RWPE2 (cell line): ENCODE measurements at regions not wholly inside any gene's neighbourhood (a gene's known extent, or its start where the extent isn't known, plus 50 kb on each side); places are given as distances from the start of the nearest gene placed in this dataset.

ENCODE experiments used
- ATAC-seq: fragments of 200-7000 bp; cut with Tn5 transposase; 3 replicates; pipeline ENCODE4 v1.9.1; 2021; ENCODE audit warnings: low read depth
- DNase-seq: peaks from one replicate; pipeline ENCODE4 v3.0.0-alpha.2; 2020; ENCODE audit warnings: low spot score
- H3K27ac ChIP-seq: fragments of 450-650 bp; 2 replicates; pipeline ENCODE4 v1.5.1; 2017; ENCODE audit warnings: mild to moderate bottlenecking; ENCODE audit not compliant: poor library complexity, severe bottlenecking
- H3K27me3 ChIP-seq: fragments of 250-450 bp; sonication (Bioruptor Pico); 2 replicates; pipeline ENCODE4 v1.5.1; 2021; ENCODE audit warnings: mild to moderate bottlenecking, moderate library complexity; ENCODE audit not compliant: insufficient read depth, poor library complexity, severe bottlenecking
- H3K36me3 ChIP-seq: fragments of 250-450 bp; sonication (Bioruptor Pico); 2 replicates; pipeline ENCODE4 v1.5.1; 2020; ENCODE audit warnings: low read depth, mild to moderate bottlenecking, moderate library complexity
- H3K4me1 ChIP-seq: fragments of 250-450 bp; sonication (Bioruptor Pico); 2 replicates; pipeline ENCODE4 v1.5.1; 2021; ENCODE audit warnings: mild to moderate bottlenecking, moderate library complexity; ENCODE audit not compliant: insufficient read depth, poor library complexity, severe bottlenecking
- H3K4me3 ChIP-seq: fragments of 250-450 bp; sonication (Bioruptor Pico); 2 replicates; pipeline ENCODE4 v1.5.1; 2021; ENCODE audit warnings: mild to moderate bottlenecking, moderate library complexity; ENCODE audit not compliant: severe bottlenecking
- H3K9me3 ChIP-seq: fragments of 250-450 bp; sonication (Bioruptor Pico); 2 replicates; pipeline ENCODE4 v1.5.1; 2021; ENCODE audit warnings: mild to moderate bottlenecking, moderate library complexity; ENCODE audit not compliant: severe bottlenecking
- TF ChIP-seq, protein P1 (sequence below): fragments of 450-650 bp; IDR thresholded peaks from one replicate; pipeline ENCODE4 v1.5.1; 2017; ENCODE audit warnings: mild to moderate bottlenecking, moderate library complexity; ENCODE audit not compliant: poor library complexity, severe bottlenecking

DNA sequence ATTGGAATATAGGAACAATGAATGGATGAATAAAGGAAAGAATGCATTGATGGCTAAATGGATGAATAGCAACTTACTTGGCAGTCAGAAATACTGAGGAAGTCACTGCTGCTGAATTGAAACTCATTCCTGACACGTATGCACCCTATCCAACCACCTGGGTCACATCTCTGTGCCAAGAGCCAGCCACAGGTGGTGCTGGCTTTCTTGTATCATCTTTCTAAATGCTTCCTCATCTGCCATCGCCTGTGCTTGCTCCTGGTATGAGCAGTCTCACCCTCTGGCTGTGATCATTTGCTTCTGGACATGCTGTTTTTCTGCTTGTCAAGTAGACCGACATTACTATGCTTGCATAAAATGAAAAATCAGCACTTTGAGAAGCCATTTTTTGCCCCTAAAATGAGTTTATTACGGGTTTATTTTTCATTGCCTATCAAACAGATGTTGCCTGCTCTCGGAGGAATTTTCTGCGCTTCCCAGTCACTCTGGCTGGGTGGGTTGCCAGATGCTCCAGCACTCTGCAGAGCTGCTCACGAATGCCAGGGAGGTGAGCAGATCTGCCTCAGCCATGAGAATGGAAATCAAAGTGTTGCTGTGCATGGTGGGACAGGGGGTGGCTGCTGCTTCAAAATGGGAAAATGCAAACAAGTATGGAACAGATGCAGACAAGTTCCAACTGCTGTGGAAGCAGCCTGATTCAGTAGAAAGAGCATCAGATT lies 1349.6 kb upstream of the CDH8 start:
- H3K9me3 ChIP-seq = no peaks in the 10 kb centered on the region
- H3K27me3 ChIP-seq = peaks cover 4% of the 10 kb centered on the region
- DNase-seq = no peak
- no peaks in the 10 kb centered on the region for H3K4me1 ChIP-seq
- no peak overlapping the region for H3K27ac ChIP-seq
- ATAC-seq = no peak
- no peaks in the 10 kb centered on the region for H3K36me3 ChIP-seq
- H3K4me3 ChIP-seq = no peak overlapping the region
- TF ChIP-seq, protein P1, sequence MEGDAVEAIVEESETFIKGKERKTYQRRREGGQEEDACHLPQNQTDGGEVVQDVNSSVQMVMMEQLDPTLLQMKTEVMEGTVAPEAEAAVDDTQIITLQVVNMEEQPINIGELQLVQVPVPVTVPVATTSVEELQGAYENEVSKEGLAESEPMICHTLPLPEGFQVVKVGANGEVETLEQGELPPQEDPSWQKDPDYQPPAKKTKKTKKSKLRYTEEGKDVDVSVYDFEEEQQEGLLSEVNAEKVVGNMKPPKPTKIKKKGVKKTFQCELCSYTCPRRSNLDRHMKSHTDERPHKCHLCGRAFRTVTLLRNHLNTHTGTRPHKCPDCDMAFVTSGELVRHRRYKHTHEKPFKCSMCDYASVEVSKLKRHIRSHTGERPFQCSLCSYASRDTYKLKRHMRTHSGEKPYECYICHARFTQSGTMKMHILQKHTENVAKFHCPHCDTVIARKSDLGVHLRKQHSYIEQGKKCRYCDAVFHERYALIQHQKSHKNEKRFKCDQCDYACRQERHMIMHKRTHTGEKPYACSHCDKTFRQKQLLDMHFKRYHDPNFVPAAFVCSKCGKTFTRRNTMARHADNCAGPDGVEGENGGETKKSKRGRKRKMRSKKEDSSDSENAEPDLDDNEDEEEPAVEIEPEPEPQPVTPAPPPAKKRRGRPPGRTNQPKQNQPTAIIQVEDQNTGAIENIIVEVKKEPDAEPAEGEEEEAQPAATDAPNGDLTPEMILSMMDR = no peak

DNA sequence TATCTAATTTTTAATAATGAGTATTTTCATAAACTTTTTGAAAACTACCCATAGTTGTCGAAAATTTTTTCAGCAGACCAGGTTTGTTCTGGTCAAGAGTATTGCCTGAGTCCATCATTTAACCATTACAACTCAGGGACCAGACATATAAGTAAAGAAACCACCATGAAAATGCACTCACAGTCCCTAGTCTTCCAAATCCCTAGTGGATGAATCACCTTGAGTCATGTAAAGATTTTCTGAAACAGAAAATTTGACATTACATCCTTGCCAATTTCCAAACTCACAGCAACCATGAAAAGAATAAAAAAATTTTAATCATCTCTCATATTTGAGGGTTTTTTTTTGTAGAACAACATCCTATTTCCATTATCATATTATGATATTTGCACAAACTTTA lies 1337.5 kb upstream of the CDH8 start:
- H3K36me3 ChIP-seq = no peaks in the 10 kb centered on the region
- H3K4me1 ChIP-seq = no peaks in the 10 kb centered on the region
- no peak overlapping the region for H3K27ac ChIP-seq
- no peak for ATAC-seq
- H3K27me3 ChIP-seq = peaks cover 10% of the 10 kb centered on the region
- DNase-seq = no peak
- no peak overlapping the region for H3K4me3 ChIP-seq
- no peaks in the 10 kb centered on the region for H3K9me3 ChIP-seq
- TF ChIP-seq, protein P1 = no peak

DNA sequence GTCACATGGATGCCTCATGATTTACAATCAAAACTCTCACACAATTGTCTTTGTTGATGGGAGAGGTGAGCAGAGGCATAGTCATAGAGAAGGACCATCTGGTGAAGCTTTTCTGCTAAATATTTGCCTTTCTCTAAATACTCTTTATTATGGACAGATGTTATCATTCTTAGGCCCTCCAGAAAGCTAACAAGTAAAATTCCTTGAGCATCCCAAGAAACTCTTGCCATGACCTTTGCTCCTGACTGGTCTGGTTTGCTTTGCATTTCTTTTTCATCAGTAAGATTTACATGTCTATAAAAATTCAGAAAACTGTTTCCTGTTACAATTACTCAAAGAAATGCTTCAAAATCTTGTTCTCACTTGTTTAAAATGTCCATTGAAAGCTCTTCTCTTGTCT lies 1336.6 kb upstream of the CDH8 start:
- no peak overlapping the region for H3K27ac ChIP-seq
- H3K9me3 ChIP-seq = no peaks in the 10 kb centered on the region
- peaks cover 6% of the 10 kb centered on the region for H3K27me3 ChIP-seq
- ATAC-seq (no peak), DNase-seq (no peak)
- H3K36me3 ChIP-seq = no peaks in the 10 kb centered on the region
- TF ChIP-seq, protein P1 = no peak
- no peaks in the 10 kb centered on the region for H3K4me1 ChIP-seq
- H3K4me3 ChIP-seq = no peak overlapping the region

GRCh38 chr16:63372283-63372682 lies 1336.0 kb upstream of the CDH8 start:
- ATAC-seq (no peak), DNase-seq (no peak)
- Histone ChIP-seq H3K27me3 (peaks cover under 1% of the 10 kb centered on the region), H3K4me1 (no peaks in the 10 kb centered on the region), H3K9me3 (no peaks in the 10 kb centered on the region), H3K4me3 (no peak overlapping the region), H3K27ac (no peak overlapping the region), H3K36me3 (no peaks in the 10 kb centered on the region)
- TF ChIP-seq, protein P1 = no peak

GRCh38 chr16:63365649-63366304 lies 1329.5 kb upstream of the CDH8 start:
- no peaks in the 10 kb centered on the region for H3K27me3 ChIP-seq
- H3K4me1 ChIP-seq = no peaks in the 10 kb centered on the region
- H3K36me3 ChIP-seq = no peaks in the 10 kb centered on the region
- ATAC-seq = no peak
- H3K4me3 ChIP-seq = no peak overlapping the region
- H3K9me3 ChIP-seq = no peaks in the 10 kb centered on the region
- TF ChIP-seq, protein P1 = no peak
- DNase-seq = no peak
- no peak overlapping the region for H3K27ac ChIP-seq
